SJSA1 (cell line): ENCODE measurements at regions not wholly inside any gene's neighbourhood (a gene's known extent, or its start where the extent isn't known, plus 50 kb on each side); places are given as distances from the start of the nearest gene placed in this dataset.

ENCODE experiments used
- DNase-seq, 2 experiments: peaks; one replicate each; pipeline ENCODE4 v3.0.0-alpha.2; 2015 to 2020; ENCODE audit warnings: low spot score in 2 of 2, low read depth in 1 of 2
- H3K27ac ChIP-seq: fragments of 250-450 bp; sonication (Bioruptor Pico); 2 replicates; pipeline ENCODE4 v1.5.1; 2020; ENCODE audit warnings: mild to moderate bottlenecking, moderate library complexity
- H3K27me3 ChIP-seq: fragments of 250-450 bp; sonication (Bioruptor Pico); replicated peaks from 2 replicates; pipeline ENCODE4 v1.5.1; 2020; ENCODE audit warnings: mild to moderate bottlenecking, moderate library complexity
- H3K36me3 ChIP-seq: fragments of 250-450 bp; sonication (Bioruptor Pico); 2 replicates; pipeline ENCODE4 v1.5.1; 2020; ENCODE audit warnings: mild to moderate bottlenecking
- H3K4me1 ChIP-seq: fragments of 250-450 bp; sonication (Bioruptor Pico); replicated peaks from 2 replicates; pipeline ENCODE4 v1.6.1; 2021; ENCODE audit warnings: mild to moderate bottlenecking
- H3K4me3 ChIP-seq: fragments of 250-450 bp; sonication (Bioruptor Pico); 2 replicates; pipeline ENCODE4 v1.5.1; 2020; ENCODE audit warnings: mild to moderate bottlenecking
- H3K9me3 ChIP-seq: fragments of 250-450 bp; sonication (Bioruptor Pico); replicated peaks from 2 replicates; pipeline ENCODE4 v1.5.1; 2020; ENCODE audit warnings: mild to moderate bottlenecking

DNA sequence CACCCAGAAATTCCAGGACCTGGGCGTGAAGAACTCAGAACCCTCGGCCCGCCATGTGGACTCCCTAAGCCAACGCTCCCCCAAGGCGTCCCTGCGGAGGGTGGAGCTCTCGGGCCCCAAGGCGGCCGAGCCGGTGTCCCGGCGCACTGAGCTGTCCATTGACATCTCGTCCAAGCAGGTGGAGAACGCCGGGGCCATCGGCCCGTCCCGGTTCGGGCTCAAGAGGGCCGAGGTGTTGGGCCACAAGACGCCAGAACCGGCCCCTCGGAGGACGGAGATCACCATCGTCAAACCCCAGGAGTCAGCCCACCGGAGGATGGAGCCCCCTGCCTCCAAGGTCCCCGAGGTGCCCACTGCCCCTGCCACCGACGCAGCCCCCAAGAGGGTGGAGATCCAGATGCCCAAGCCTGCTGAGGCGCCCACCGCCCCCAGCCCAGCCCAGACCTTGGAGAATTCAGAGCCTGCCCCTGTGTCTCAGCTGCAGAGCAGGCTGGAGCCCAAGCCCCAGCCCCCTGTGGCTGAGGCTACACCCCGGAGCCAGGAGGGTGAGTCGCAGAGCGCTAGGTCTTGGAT, 261.5 kb downstream of the SEC14L1 start:
- no peak for DNase-seq
- no peaks in the 10 kb centered on the region for H3K9me3 ChIP-seq
- peaks cover 39% of the 10 kb centered on the region for H3K4me1 ChIP-seq
- no peak overlapping the region for H3K4me3 ChIP-seq
- no peaks in the 10 kb centered on the region for H3K27me3 ChIP-seq
- H3K27ac ChIP-seq, result no peak overlapping the region
- peaks cover 54% of the 10 kb centered on the region for H3K36me3 ChIP-seq

DNA sequence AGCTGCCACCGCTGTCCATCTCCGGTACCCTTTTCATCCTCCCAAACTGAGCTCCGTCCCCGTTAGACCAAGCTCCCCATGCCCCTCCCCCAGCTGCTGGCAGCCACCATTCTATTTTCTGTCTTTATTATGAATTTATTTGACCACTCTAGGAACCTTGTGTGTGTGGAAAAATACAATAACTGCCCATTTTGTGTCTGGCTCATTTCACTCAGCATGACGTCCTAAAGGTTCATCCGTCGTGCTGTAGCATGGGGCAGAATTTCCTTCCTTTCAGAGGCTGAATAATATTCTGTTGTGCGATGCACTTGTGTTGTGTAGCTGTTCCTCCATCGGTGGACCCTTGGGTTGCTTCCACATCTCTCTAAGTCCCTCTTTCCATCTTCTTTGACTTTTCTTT, 263.1 kb downstream of the SEC14L1 start:
- no peaks in the 10 kb centered on the region for H3K27me3 ChIP-seq
- peaks cover 51% of the 10 kb centered on the region for H3K36me3 ChIP-seq
- no peaks in the 10 kb centered on the region for H3K9me3 ChIP-seq
- no peak for DNase-seq
- peaks cover 54% of the 10 kb centered on the region for H3K4me1 ChIP-seq
- H3K4me3 ChIP-seq, result no peak overlapping the region
- 0 out of 2 replicates have a peak overlapping the region, but pooled peaks have one; percentile 66 for H3K27ac ChIP-seq

DNA sequence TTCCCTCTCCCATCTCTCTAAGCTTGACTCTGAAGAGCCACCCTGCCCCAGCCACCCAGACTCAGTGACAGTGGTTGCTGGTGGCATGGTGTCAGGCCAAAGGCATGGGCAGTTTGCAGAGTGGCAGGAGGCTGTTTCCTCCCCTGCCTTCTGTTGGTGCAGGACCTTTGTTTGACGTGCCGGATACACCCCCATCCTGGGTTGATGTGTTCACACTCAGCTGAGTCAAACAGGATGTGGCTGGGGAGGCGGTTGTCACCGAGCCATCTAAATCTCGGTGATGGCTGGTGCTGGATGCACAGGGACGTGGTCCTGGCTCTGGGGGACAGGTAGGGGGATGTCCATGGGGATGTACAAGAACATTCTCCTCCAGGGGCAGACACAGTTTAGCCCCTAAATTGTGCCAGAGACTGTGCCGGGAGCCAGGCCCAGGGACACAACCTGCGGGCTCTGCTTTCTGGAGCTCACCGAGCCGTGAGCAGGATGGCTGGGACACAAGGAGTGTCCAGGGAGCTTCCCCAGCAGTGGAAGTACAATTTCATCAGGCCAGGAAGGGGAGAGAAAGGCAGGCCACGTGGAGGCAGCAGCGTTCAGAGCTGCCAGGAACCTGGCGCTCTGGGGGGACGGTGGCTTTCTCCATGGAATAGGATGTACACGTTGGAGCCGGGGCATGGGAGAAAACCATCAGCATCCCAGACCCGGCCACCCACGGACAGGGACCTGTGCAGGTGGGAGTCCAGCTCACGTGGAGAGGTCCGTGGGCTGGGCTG, 264.2 kb downstream of the SEC14L1 start:
- Histone ChIP-seq H3K9me3 (no peaks in the 10 kb centered on the region), H3K36me3 (peaks cover 45% of the 10 kb centered on the region), H3K4me3 (no peak overlapping the region), H3K27ac (peak overlapping the region; percentile 66), H3K4me1 (peaks cover 66% of the 10 kb centered on the region), H3K27me3 (no peaks in the 10 kb centered on the region)
- peak; percentile 78 to 92 for DNase-seq

GRCh38 chr17:77405867-77406732, 265.3 kb downstream of the SEC14L1 start:
- no peaks in the 10 kb centered on the region for H3K27me3 ChIP-seq
- no peak for DNase-seq
- H3K9me3 ChIP-seq, result no peaks in the 10 kb centered on the region
- peaks cover 77% of the 10 kb centered on the region for H3K4me1 ChIP-seq
- no peak overlapping the region for H3K4me3 ChIP-seq
- H3K36me3 ChIP-seq, result peaks cover 50% of the 10 kb centered on the region
- peak overlapping the region; percentile 66 for H3K27ac ChIP-seq

- H3K4me1 ChIP-seq, result peaks cover 92% of the 10 kb centered on the region
- no peaks in the 10 kb centered on the region for H3K9me3 ChIP-seq
- no peak overlapping the region for H3K27ac ChIP-seq
- no peaks in the 10 kb centered on the region for H3K27me3 ChIP-seq
- H3K36me3 ChIP-seq, result peaks cover 48% of the 10 kb centered on the region
- H3K4me3 ChIP-seq, result no peak overlapping the region
- DNase-seq, result no peak
These were observed 266.8 kb downstream of the SEC14L1 start for GRCh38 chr17:77407321-77408277.

DNA sequence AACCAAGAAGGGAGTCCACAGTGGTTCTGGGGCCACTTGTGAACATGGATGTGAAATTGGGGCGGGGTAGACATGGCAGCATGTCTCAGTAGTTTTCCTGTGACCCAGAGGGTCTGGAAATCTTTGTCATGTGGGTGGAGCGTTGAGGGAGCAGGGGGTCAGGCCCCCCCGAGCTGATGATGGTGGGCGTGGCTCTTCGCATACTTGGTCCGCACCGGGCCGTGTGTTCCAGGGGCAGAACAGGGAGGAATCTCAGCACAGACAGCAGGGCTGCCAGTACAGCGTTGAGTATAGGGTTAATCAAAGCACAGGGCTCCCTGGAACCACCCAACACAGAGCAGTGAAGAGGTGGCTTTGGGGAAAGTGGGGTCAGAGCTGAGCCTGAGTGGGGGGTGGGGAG, 267.5 kb downstream of the SEC14L1 start:
- no peak overlapping the region for H3K27ac ChIP-seq
- DNase-seq, result no peak
- H3K4me1 ChIP-seq, result peaks cover 95% of the 10 kb centered on the region
- no peak overlapping the region for H3K4me3 ChIP-seq
- peaks cover 42% of the 10 kb centered on the region for H3K36me3 ChIP-seq
- H3K9me3 ChIP-seq, result no peaks in the 10 kb centered on the region
- no peaks in the 10 kb centered on the region for H3K27me3 ChIP-seq

- peak overlapping the region; percentile 1; the same call in 1 of the 2 replicates for H3K4me3 ChIP-seq
- peak; percentile 95 to 98 for DNase-seq
- H3K27me3 ChIP-seq, result no peaks in the 10 kb centered on the region
- H3K27ac ChIP-seq, result peak overlapping the region; percentile 74
- peaks cover 93% of the 10 kb centered on the region for H3K4me1 ChIP-seq
- H3K9me3 ChIP-seq, result no peaks in the 10 kb centered on the region
- H3K36me3 ChIP-seq, result peaks cover 31% of the 10 kb centered on the region
These were observed 268.8 kb downstream of the SEC14L1 start for GRCh38 chr17:77409282-77410161.

DNA sequence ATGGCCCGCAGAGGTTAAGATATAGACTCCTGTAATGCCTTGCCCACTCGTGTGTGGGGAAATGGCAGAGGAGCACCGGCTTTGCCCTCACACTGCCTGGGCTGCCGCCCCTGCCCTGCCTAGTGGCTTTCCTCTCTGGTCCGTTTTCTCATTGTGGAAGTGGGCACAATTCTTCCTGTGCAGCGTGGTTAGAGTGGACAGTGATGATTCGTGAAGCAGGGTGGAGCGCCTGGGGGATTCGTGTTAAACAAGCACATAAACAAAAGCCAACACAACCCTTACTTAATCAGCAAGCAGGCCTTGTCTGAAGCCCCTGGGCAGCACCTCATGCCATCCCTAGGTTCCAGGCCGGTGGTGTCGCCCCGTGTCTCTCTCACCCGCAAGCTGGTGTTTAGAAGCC, 269.7 kb downstream of the SEC14L1 start:
- Histone ChIP-seq H3K36me3 (peaks cover 27% of the 10 kb centered on the region), H3K4me3 (no peak overlapping the region), H3K27ac (peak overlapping the region; percentile 74), H3K9me3 (no peaks in the 10 kb centered on the region), H3K4me1 (peaks cover 84% of the 10 kb centered on the region), H3K27me3 (no peaks in the 10 kb centered on the region)
- no peak for DNase-seq

GRCh38 chr17:77414811-77415400, 274.1 kb downstream of the SEC14L1 start:
- H3K27ac ChIP-seq, result no peak overlapping the region
- no peak overlapping the region for H3K4me3 ChIP-seq

GRCh38 chr17:77416105-77416713, 275.4 kb downstream of the SEC14L1 start:
- Histone ChIP-seq H3K27me3 (no peaks in the 10 kb centered on the region), H3K36me3 (peaks cover 52% of the 10 kb centered on the region), H3K27ac (no peak overlapping the region), H3K4me1 (peaks cover 44% of the 10 kb centered on the region), H3K9me3 (no peaks in the 10 kb centered on the region), H3K4me3 (no peak overlapping the region)
- DNase-seq, result no peak

More at GRCh38 chr17:77414811-77415400, 274.1 kb downstream of the SEC14L1 start:
- peaks cover 44% of the 10 kb centered on the region for H3K4me1 ChIP-seq
- no peaks in the 10 kb centered on the region for H3K9me3 ChIP-seq
- peaks cover 48% of the 10 kb centered on the region for H3K36me3 ChIP-seq
- no peak for DNase-seq
- H3K27me3 ChIP-seq, result no peaks in the 10 kb centered on the region

GRCh38 chr17:77417575-77417974, 276.8 kb downstream of the SEC14L1 start:
- no peak overlapping the region for H3K4me3 ChIP-seq
- no peaks in the 10 kb centered on the region for H3K27me3 ChIP-seq
- peaks cover 54% of the 10 kb centered on the region for H3K36me3 ChIP-seq
- H3K27ac ChIP-seq, result no peak overlapping the region
- no peak for DNase-seq
- H3K9me3 ChIP-seq, result no peaks in the 10 kb centered on the region
- peaks cover 42% of the 10 kb centered on the region for H3K4me1 ChIP-seq

DNA sequence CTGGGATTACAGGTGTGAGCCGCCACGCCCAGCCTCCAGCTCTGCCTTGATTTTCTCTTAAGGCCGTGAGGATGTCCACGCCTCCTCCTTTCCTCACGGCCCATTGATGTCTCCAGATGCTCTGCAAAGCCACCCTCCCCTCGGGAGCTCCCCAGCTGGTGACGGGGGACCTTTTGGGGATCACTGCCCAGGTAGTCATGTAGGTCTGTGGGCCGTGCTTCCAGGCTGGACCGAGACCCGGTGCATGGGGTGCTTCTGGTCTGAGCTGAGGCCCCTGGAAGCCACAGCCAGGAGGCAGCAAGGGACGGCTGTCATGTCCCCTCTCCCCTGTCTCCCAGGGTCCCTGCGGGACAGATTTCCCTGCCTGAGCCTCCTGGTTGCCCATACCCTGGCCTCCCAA, 277.8 kb downstream of the SEC14L1 start:
- Histone ChIP-seq H3K27me3 (no peaks in the 10 kb centered on the region), H3K36me3 (peaks cover 59% of the 10 kb centered on the region), H3K4me1 (peaks cover 42% of the 10 kb centered on the region), H3K4me3 (no peak overlapping the region), H3K27ac (no peak overlapping the region), H3K9me3 (no peaks in the 10 kb centered on the region)
- DNase-seq, result no peak
